Right forelimb (tissue), 1 donor: ENCODE measurements at regions not wholly inside any gene's neighbourhood (a gene's known extent, or its start where the extent isn't known, plus 50 kb on each side); places are given as distances from the start of the nearest gene placed in this dataset.

Experiments used
- DNase-seq: peaks from one replicate; pipeline ENCODE4 v3.0.0-alpha.2; 2018

- no peak for DNase-seq
Measured at GRCh38 chr3:177517906-177518305, 320.6 kb upstream of the TBL1XR1 start.

- DNase-seq: no peak
Measured at GRCh38 chr3:177519588-177519987, 322.3 kb upstream of the TBL1XR1 start.

GRCh38 chr3:177521305-177521704, 324.0 kb upstream of the TBL1XR1 start:
- no peak for DNase-seq

DNA sequence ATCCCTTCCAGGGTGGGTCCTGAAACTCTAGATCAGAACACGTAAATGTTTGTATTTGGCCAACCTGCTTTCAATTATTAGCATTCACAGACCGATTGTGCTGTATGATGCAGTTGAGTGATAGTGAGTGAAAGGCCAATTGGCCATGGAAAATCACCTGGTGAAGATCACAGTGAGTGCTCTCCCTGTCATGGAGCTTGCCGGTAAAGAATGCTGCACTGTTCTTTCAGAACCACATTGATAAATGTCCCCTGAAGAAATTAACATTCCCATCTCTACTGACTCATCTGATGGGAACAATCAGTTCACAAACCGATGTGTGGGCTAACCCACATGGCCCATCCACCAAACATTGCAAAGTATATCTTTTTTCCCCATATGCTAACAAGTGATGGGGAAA, 324.8 kb upstream of the TBL1XR1 start:
- DNase-seq: no peak

- no peak for DNase-seq
Measured at GRCh38 chr3:177523067-177523675, 325.9 kb upstream of the TBL1XR1 start.

- DNase-seq: no peak
Measured at GRCh38 chr3:177523872-177524438, 326.7 kb upstream of the TBL1XR1 start.

- DNase-seq: no peak
Measured at GRCh38 chr3:177524742-177525141, 327.5 kb upstream of the TBL1XR1 start.

- no peak for DNase-seq
Measured at GRCh38 chr3:177525414-177525813, 328.1 kb upstream of the TBL1XR1 start.

DNA sequence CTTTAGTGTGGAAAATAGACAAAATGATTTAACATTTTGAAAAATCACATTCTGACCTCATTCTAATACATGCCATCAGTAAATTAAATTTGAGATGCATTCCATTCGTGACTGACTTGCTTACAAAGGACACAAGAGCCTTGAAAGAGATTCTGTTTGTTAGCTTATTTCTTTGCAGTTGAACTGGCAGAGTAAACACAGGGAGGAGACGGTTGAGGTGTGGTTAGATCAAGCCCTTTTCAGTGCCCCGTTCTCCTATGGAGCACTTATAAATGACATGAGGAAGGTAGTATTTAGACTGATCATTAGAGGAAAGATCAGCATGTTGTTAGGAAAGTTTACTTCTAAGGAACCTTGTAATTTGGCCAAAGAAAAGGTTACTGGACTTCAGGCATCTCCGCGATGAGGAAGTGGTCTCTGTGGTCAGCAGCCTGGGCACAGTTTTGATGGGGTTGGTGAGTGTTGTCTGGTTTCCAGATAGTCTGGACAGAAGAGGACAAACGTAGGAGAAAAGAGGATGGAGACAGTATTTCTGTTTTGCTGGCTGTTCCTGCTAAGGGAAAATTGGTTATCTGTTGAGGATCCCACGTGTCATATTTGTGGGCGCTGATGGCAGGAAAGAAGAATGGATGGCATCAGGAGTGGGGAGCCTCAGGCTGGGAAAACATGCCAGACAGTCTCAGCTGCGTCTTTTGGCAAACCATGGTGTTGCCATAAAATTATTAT, 328.9 kb upstream of the TBL1XR1 start:
- DNase-seq: no peak

DNA sequence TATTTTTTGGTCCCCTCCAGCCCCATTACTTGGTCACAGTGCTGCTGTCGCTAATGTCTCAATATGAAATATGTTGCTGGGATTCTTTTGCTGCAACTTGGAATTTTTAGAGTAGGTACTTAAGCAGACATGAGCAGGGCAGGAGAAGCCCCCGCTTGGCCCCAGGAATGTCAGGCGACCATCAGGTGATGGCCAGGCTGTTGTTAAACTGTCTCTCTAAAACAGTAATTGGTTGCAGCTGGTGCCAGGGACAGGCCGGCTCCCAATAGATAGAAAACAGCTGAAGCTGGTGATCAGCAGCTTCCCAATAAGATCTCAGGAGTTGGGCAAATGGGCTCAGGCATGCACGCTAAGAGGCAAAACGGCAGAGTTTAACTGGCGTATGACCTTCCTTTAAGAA, 329.9 kb upstream of the TBL1XR1 start:
- DNase-seq: no peak

DNA sequence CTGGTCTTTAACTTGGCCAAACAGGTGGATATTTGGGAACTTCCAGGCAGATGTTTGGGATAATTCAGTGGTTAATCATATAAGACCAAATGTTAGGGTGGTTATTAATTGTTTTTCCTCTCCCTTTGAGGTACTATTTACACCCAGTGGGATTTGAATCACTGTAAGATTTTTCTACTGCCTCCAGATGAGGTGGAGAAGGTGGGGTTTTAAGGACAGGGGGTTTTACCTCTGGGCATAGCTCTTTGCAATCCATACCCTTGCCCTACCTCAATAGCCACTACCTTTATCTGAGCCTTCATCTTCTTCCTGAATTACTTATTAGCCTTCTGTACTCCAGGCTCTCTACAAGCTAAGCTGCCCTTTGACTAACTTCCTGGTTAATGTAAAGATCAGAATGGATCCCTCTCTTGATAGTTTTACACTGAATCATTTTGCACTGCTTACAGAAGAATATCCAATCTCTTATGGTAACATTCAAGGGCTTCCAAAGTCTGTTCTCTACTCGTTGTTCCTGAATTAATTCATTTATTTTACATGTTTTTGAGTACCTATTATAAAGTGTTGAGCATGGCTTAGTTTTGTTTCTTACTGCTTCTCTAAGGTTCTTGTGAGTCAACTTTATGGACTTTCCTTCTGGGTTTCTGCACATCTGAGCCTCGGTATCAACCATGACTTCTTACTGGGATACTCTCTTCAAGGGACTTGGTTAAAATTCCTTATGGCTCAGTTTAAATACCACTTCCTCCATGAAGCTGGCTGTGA, 331.2 kb upstream of the TBL1XR1 start:
- DNase-seq: no peak

- DNase-seq: no peak
Measured at GRCh38 chr3:177529071-177529550, 331.8 kb upstream of the TBL1XR1 start.

GRCh38 chr3:177529716-177530335, 332.5 kb upstream of the TBL1XR1 start:
- no peak for DNase-seq

DNA sequence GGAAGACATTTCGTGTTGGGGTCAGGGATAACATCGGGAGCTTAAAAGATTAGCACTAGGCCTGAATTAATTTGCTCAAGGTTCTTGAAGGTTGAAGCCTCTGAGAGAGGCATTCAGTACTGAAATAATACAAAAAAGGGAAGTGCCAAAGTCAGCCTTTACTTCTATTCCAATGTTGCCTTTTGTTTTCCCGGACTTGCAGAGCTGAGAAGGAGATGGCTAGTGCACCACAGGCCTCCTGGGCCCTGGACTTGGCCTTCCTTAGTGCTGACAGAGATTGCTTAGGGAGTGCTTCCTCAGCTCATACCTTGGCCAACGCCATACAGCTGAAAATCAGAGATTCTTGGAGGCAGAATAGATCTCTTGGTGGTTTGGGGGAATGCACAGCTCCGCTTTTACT, 333.6 kb upstream of the TBL1XR1 start:
- no peak for DNase-seq

- DNase-seq: no peak
Measured at GRCh38 chr3:177536873-177537272, 339.6 kb upstream of the TBL1XR1 start.

GRCh38 chr3:177537612-177538011, 340.3 kb upstream of the TBL1XR1 start:
- DNase-seq: no peak

- no peak for DNase-seq
Measured at GRCh38 chr3:177538048-177538749, 340.9 kb upstream of the TBL1XR1 start.

- DNase-seq: no peak
Measured at GRCh38 chr3:177538750-177539730, 341.8 kb upstream of the TBL1XR1 start.

DNA sequence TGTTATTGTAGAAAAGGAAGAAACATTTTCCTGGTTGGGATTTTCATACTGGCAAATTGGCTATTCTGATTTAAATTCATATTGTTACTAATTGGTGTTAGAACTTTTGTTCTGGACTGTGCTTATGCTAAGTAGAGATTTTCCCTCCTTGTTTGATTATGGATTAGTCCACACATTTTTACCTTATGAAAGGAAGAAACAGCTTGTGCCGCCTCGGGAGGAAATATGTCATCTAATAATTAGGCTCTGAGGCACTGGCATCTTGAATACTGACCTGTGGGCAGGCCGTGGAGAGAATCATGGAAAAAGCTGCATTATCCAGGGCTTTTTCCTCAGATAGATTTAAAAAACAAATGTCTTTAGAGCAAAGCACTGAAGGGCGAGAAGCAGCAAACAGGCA, 344.3 kb upstream of the TBL1XR1 start:
- no peak for DNase-seq

DNA sequence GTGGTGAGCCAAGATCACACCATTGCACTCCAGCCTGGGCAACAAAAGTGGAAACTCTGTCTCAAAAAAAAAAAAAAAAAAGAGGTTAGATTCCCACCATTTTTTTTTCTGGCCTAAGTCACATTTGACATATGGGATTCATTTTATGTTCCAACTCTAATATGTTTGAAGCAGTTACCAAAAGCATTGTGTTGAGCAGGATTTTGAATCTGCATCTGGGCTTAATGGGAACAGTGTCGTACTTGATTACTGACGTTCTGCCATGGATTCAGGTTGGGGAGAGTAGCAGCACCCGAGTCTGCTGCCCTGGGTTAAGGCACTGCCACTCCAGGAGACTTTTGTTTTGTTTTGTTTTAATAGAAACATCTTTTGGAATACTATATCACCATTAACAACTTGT, 348.7 kb upstream of the TBL1XR1 start:
- no peak for DNase-seq

- no peak for DNase-seq
Measured at GRCh38 chr3:177547711-177548350, 350.5 kb upstream of the TBL1XR1 start.
